Heart right ventricle (tissue), 16 donors: ENCODE measurements at regions not wholly inside any gene's neighbourhood (a gene's known extent, or its start where the extent isn't known, plus 50 kb on each side); places are given as distances from the start of the nearest gene placed in this dataset.
A peak's percentile ranks its signal among the peaks of the same experiment; 100 is the strongest.

Experiments
- ATAC-seq, 8 donors: fragments of 200-7000 bp; cut with Tn5 transposase; one replicate each; pipeline ENCODE4 v1.9.1; 2020; ENCODE audit warnings: mild to moderate bottlenecking in 8 of 8, moderate library complexity in 8 of 8, moderate number of reproducible peaks in 1 of 8
- DNase-seq, 2 donors: peaks; one replicate each; pipeline ENCODE4 v3.0.0-alpha.2; 2020
- H3K27ac ChIP-seq, 10 donors: fragments of 200-600 bp; sonication (generic) in 2 of 10; one replicate each; pipeline versions ENCODE4 v1.5.0 to v1.8.0; 2020 to 2022; ENCODE audit warnings: mild to moderate bottlenecking in 3 of 10
- H3K27me3 ChIP-seq, 7 donors: fragments of 200-600 bp; one replicate each; pipeline ENCODE4 v1.8.0; 2021 to 2022; ENCODE audit warnings: mild to moderate bottlenecking in 2 of 7
- H3K36me3 ChIP-seq, 9 donors: fragments of 200-600 bp; sonication (generic) in 1 of 9; one replicate each; pipeline versions ENCODE4 v1.5.0 to v1.8.0; 2020 to 2022; ENCODE audit warnings: mild to moderate bottlenecking in 2 of 9
- H3K4me1 ChIP-seq, 9 donors: fragments of 200-600 bp; sonication (generic) in 1 of 9; one replicate each; pipeline versions ENCODE4 v1.5.0 to v1.8.0; 2020 to 2022; ENCODE audit warnings: mild to moderate bottlenecking in 4 of 9
- H3K4me3 ChIP-seq, 10 donors: fragments of 200-600 bp; sonication (generic) in 2 of 10; one replicate each; pipeline versions ENCODE4 v1.5.0 to v1.8.0; 2020 to 2022; ENCODE audit warnings: mild to moderate bottlenecking in 7 of 10, moderate library complexity in 2 of 10
- H3K9me3 ChIP-seq, 11 donors: fragments of 200-600 bp in 10 of 11; sonication (generic) in 2 of 11; one replicate each; pipeline versions ENCODE4 v1.5.0 to v1.8.0; 2013 to 2022; ENCODE audit warnings: mild to moderate bottlenecking in 2 of 11, control low read depth in 1 of 11, moderate library complexity in 1 of 11
- WGBS, 2 donors: extraction: QIAGEN DNeasy Blood & Tissue Kit; methylation state at CpG; one replicate each; pipeline ENCODE4 v1.1.7; 2013; ENCODE audit warnings: inconsistent platforms in 1 of 2; 5-methylcytosine and 5-hydroxymethylcytosine counted together
- intact Hi-C, 10 donors: fragments of 100-400 bp; cut with DNase I; formaldehyde crosslinking; loops; one replicate each; pipeline versions ENCODE4 v1.11.1 to v1.14.2; 2022
- TF ChIP-seq, protein P1 (sequence below), 9 donors: fragments of 200-600 bp; sonication (generic) in 2 of 9; IDR thresholded peaks; one replicate each; pipeline versions ENCODE4 v1.5.0 to v1.8.0; 2021 to 2022; ENCODE audit warnings: antibody characterized with exemption in 9 of 9, mild to moderate bottlenecking in 5 of 9, moderate library complexity in 1 of 9
- donor health status: Arrhythmogenic right ventricular cardiomyopathy.
- donor health status: ischemic (EF 13 %, LVEDD 7.1; RV severe dilation, severe dysfunction).
- donor health status: healthy with polysubstance abuse.
- donor health status: DM: no; HTN: yes; CAD: no.
- donor health status: DM: no; HTN: no; CAD: no.
- donor health status: ischemic (EF 25% LVEDD 6.9; RV normal size, moderate dysfunction).
- donor health status: ischemic (EF 25% LVEDD 5.7; RV mildly dilated, moderate dysfunction).
- donor health status: healthy.
- donor health status: DM: yes; HTN: yes; CAD: no.
- donor health status: Ischemic cardiomyopathy.
- donor health status: ischemic (EF 35%, LVEDD 5.7; RV mildly dilated, moderate dysfunction).
- donor health status: nonischemic (EF 11% LVEDD 7.7; RV severe dilation, severe dysfunction).
- donor health status: DM: yes; HTN: yes; CAD: no.
- donor health status: PGD.
- donor health status: ischemic (EF 29% LVEDD 5.4; RV normal size, mild dysfunction).
- donor health status: nonischemic (EF 23%, LVEDD 6.1; RV moderate dilation, normal function).

DNA sequence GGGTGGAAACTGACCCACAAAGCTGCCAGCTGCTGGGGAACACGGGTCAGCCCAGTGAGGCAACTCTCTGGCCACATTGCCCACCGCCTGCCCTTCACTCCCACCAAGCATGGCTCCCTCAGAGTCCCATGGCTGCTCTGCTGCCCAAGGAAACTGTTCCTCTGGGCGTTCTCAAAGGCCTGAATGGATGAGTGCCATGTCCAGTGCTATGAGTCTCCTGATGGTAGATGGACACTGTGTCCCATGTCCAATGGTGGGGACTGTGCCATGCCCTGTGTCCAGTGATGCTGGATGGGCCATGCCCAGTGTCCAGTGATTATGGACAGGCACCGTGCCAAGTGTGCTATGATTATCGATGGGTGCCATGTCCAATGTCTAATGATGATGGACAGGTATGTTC lies 88.8 kb downstream of the ANKRD10 start:
- DNase-seq (no peak), ATAC-seq (peak in 1 of 8 donors; percentile 42)
- H3K4me3 ChIP-seq: no peak overlapping the region
- no peaks in the 10 kb centered on the region for H3K9me3 ChIP-seq
- TF ChIP-seq, protein P1, sequence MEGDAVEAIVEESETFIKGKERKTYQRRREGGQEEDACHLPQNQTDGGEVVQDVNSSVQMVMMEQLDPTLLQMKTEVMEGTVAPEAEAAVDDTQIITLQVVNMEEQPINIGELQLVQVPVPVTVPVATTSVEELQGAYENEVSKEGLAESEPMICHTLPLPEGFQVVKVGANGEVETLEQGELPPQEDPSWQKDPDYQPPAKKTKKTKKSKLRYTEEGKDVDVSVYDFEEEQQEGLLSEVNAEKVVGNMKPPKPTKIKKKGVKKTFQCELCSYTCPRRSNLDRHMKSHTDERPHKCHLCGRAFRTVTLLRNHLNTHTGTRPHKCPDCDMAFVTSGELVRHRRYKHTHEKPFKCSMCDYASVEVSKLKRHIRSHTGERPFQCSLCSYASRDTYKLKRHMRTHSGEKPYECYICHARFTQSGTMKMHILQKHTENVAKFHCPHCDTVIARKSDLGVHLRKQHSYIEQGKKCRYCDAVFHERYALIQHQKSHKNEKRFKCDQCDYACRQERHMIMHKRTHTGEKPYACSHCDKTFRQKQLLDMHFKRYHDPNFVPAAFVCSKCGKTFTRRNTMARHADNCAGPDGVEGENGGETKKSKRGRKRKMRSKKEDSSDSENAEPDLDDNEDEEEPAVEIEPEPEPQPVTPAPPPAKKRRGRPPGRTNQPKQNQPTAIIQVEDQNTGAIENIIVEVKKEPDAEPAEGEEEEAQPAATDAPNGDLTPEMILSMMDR (IDR thresholded peaks at IDR 0.05): no peak
- H3K36me3 ChIP-seq: no peaks in the 10 kb centered on the region
- no peak overlapping the region for H3K27ac ChIP-seq
- H3K4me1 ChIP-seq: no peaks in the 10 kb centered on the region
- intact Hi-C loops: no loop called here
- WGBS, 2 donors: 92 to 94% methylated on average over 5 of the region's 5 CpGs
- H3K27me3 ChIP-seq: peaks cover 0 to 17% (median 6%) of the 10 kb centered on the region in 7 donors

DNA sequence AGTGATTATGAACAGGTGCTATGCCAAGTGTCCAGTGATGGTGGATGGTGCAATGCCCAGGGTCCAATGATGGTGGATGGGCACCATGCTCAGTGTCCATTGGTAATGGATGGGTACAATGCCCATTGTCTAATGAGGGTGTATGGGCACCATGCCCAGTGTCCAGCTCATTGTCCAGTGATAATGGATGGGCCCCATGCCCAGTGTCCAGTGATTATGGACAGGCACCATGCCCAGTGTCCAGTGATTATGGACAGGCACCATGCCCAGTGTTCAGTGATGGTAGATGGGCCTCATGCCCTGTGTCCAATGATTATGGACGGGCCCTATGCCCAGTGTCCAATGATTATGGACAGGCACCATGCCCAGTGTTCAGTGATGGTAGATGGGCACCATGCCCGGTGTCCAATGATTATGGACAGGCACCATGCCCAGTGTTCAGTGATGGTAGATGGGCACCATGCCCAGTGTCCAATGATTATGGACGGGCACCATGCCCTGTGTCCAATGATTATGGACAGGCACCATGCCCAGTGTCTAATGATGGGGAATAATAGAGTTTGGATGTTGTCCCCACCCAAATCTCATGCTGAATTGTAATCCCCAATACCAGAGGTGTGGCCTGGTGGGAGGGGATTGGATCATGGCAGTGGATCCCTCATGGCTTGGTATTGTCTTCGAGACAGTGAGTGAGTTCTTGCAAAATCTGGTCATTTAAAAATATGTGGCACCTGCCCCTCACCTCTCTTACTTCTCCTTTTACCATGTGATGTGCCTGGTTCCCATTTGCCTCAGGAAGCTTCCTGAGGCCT lies 87.8 kb downstream of the ANKRD10 start:
- no peak overlapping the region for H3K4me3 ChIP-seq
- no peaks in the 10 kb centered on the region for H3K36me3 ChIP-seq
- DNase-seq (no peak), ATAC-seq (peak in 4 of 8 donors; percentile 19 to 78 (median 52))
- no peak overlapping the region for H3K27ac ChIP-seq
- 67 to 73% methylated on average over 4 of the region's 4 CpGs for WGBS, 2 donors
- peaks cover 0 to 24% (median 12%) of the 10 kb centered on the region in 7 donors for H3K27me3 ChIP-seq
- intact Hi-C loops: no loop called here
- no peaks in the 10 kb centered on the region for H3K9me3 ChIP-seq
- H3K4me1 ChIP-seq: no peaks in the 10 kb centered on the region
- TF ChIP-seq, protein P1 (IDR thresholded peaks at IDR 0.05): no peak
